Lower leg skin (tissue), 4 donors: ENCODE measurements at regions not wholly inside any gene's neighbourhood (a gene's known extent, or its start where the extent isn't known, plus 50 kb on each side); places are given as distances from the start of the nearest gene placed in this dataset.

Experiments used
- DNase-seq, 2 donors: peaks; one replicate each; pipeline ENCODE4 v3.0.0-alpha.2; 2019; ENCODE audit warnings: low spot score in 2 of 2
- H3K4me3 ChIP-seq: fragments of 200-600 bp; sonication (generic); 2 replicates; pipeline ENCODE4 v1.5.1; 2017; ENCODE audit warnings: mild to moderate bottlenecking, low read depth; ENCODE audit not compliant: poor library complexity, severe bottlenecking
- CTCF ChIP-seq, 3 donors: fragments of 450-650 bp; IDR thresholded peaks; one replicate each; pipeline ENCODE4 v1.5.1; 2016; ENCODE audit warnings: antibody characterized with exemption in 3 of 3, mild to moderate bottlenecking in 3 of 3, moderate library complexity in 2 of 3
- POLR2A ChIP-seq, 2 donors: fragments of 450-650 bp; IDR thresholded peaks; one replicate each; pipeline ENCODE4 v1.6.1; 2016 to 2017; ENCODE audit warnings: antibody characterized with exemption in 2 of 2, mild to moderate bottlenecking in 1 of 2, moderate library complexity in 1 of 2
- WGBS, 2 donors: methylation state at CpG; one replicate each; pipeline ENCODE4 v1.1.5; 2018; 5-methylcytosine and 5-hydroxymethylcytosine counted together
- intact Hi-C: fragments of 100-400 bp; cut with DNase I; formaldehyde crosslinking; loops from one replicate; pipeline ENCODE4 v1.15.0; 2023; ENCODE audit warnings: low total_unique reads

- WGBS, 2 donors, result 75 to 89% methylated on average over 2 of the region's 2 CpGs
- no peak overlapping the region for H3K4me3 ChIP-seq
- intact Hi-C loops, result no loop called here
- TF ChIP-seq POLR2A (IDR thresholded peaks at IDR 0.05), result no peak
- TF ChIP-seq CTCF (IDR thresholded peaks at IDR 0.05), result no peak
- no peak for DNase-seq
These were observed 74.4 kb upstream of the CLEC14A start for GRCh38 chr14:38330275-38330674.

- intact Hi-C loops, result no loop called here
- no peak for DNase-seq
- WGBS, 2 donors, result 78 to 91% methylated on average over 1 of the region's 1 CpG
- no peak overlapping the region for H3K4me3 ChIP-seq
- TF ChIP-seq CTCF (IDR thresholded peaks at IDR 0.05) (no peak), POLR2A (IDR thresholded peaks at IDR 0.05) (no peak)
These were observed 73.4 kb upstream of the CLEC14A start for GRCh38 chr14:38329246-38329645.

DNA sequence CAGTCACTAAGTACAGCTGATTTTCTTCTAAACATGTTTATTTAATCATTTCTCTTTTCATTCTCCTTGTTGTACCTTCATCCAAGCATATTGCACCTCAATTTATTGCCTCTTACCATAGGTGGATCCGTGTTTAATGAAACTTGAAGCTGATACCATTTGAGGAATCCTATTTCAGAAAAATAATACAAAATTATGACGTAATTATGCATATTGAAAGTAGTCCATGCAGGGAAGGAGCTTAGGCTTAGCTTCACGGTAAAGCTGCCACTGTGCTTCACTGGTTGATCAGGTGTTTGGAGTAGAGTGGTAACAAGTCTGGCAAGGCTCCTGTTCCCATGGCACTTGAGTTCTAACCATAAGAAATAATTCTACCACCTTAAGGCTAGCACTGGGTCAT, 61.0 kb upstream of the CLEC14A start:
- H3K4me3 ChIP-seq, result no peak overlapping the region
- TF ChIP-seq CTCF (IDR thresholded peaks at IDR 0.05) (no peak), POLR2A (IDR thresholded peaks at IDR 0.05) (no peak)
- no peak for DNase-seq
- intact Hi-C loops, result no loop called here
- WGBS, 2 donors, result 77 to 80% methylated on average over 3 of the region's 3 CpGs

DNA sequence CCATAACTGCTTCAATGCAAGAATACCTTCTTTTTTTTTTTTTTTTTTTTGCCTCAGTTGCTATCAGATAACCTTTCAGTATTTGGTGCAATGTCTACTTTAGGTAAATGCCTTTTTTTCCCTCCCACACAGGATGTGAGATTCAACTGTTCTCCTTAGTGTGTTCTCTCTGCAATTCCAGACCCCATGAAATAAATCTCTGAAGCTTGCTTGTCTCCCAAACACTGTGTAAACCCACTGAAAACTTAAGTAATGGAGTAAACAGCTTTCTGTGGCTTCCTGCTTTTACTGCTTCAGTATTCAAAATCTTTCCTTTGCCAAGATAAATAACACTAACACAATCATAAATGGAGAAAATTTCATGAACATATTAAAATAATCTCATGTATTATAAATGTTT, 55.8 kb upstream of the CLEC14A start:
- no peak for TF ChIP-seq CTCF (IDR thresholded peaks at IDR 0.05)
- TF ChIP-seq POLR2A (IDR thresholded peaks at IDR 0.05), result no peak
- intact Hi-C loops, result no loop called here
- no peak overlapping the region for H3K4me3 ChIP-seq
- no peak for DNase-seq

GRCh38 chr14:38310420-38310995, 54.6 kb upstream of the CLEC14A start:
- TF ChIP-seq POLR2A (IDR thresholded peaks at IDR 0.05) (no peak), CTCF (IDR thresholded peaks at IDR 0.05) (no peak)
- intact Hi-C loops, result no loop called here
- 59 to 67% methylated on average over 3 of the region's 3 CpGs for WGBS, 2 donors
- DNase-seq, result no peak
- no peak overlapping the region for H3K4me3 ChIP-seq
